Loucy (cell line): ENCODE measurements at regions not wholly inside any gene's neighbourhood (a gene's known extent, or its start where the extent isn't known, plus 50 kb on each side); places are given as distances from the start of the nearest gene placed in this dataset.

Source experiments
- H2AFZ ChIP-seq: fragments of 200-600 bp; sonication (generic); 2 replicates; pipeline ENCODE4 v1.6.0; 2016; ENCODE audit warnings: antibody characterized with exemption, mild to moderate bottlenecking, low read length, moderate library complexity
- H3F3A ChIP-seq: fragments of 200-600 bp; 2 replicates; pipeline ENCODE4 v1.6.0; 2016; ENCODE audit warnings: antibody characterized with exemption, low read depth, mild to moderate bottlenecking
- H3K27me3 ChIP-seq: fragments of 200-600 bp; sonication (generic); 2 replicates; pipeline ENCODE4 v1.6.1; 2014; ENCODE audit warnings: low read length, mild to moderate bottlenecking; ENCODE audit not compliant: insufficient read depth, poor library complexity, severe bottlenecking
- H3K36me3 ChIP-seq: fragments of 200-600 bp; sonication (generic); 2 replicates; pipeline ENCODE4 v1.6.1; 2016; ENCODE audit warnings: low read length; ENCODE audit not compliant: insufficient read depth
- H3K4me1 ChIP-seq: fragments of 200-600 bp; sonication (generic); 2 replicates; pipeline ENCODE4 v1.5.1; 2014; ENCODE audit warnings: low read length, mild to moderate bottlenecking; ENCODE audit not compliant: insufficient read depth, poor library complexity, severe bottlenecking
- H3K4me2 ChIP-seq: fragments of 200-600 bp; sonication (generic); 2 replicates; pipeline ENCODE4 v1.6.0; 2014; ENCODE audit warnings: antibody characterized with exemption, low read length, low read depth, mild to moderate bottlenecking; ENCODE audit not compliant: poor library complexity, severe bottlenecking
- H3K4me3 ChIP-seq: fragments of 200-600 bp; sonication (generic); 2 replicates; pipeline ENCODE4 v1.5.1; 2014; ENCODE audit warnings: low read length, mild to moderate bottlenecking, mixed read lengths; ENCODE audit not compliant: poor library complexity, severe bottlenecking
- H3K79me2 ChIP-seq: fragments of 200-600 bp; sonication (generic); 2 replicates; pipeline ENCODE4 v1.6.1; 2014; ENCODE audit warnings: low read length; ENCODE audit not compliant: insufficient read depth
- H3K9ac ChIP-seq: fragments of 200-600 bp; sonication (generic); 2 replicates; pipeline ENCODE4 v1.6.0; 2014; ENCODE audit warnings: mild to moderate bottlenecking, low read depth, low read length, moderate library complexity; ENCODE audit not compliant: poor library complexity, severe bottlenecking
- H3K9me2 ChIP-seq: fragments of 200-600 bp; sonication (generic); replicated peaks from 2 replicates; pipeline ENCODE4 v1.6.1; 2016; ENCODE audit warnings: low read depth, low read length, mixed read lengths
- H3K9me3 ChIP-seq: fragments of 200-600 bp; sonication (generic); 2 replicates; pipeline ENCODE4 v1.6.1; 2014; ENCODE audit warnings: mild to moderate bottlenecking, antibody characterized with exemption, low read length, low read depth; ENCODE audit not compliant: insufficient read depth
- H4K20me1 ChIP-seq: fragments of 200-600 bp; sonication (generic); 2 replicates; pipeline ENCODE4 v1.6.0; 2014; ENCODE audit warnings: antibody characterized with exemption, low read length, mild to moderate bottlenecking; ENCODE audit not compliant: insufficient read depth, poor library complexity, severe bottlenecking
- EZH2phosphoT487 ChIP-seq: fragments of 200-600 bp; IDR thresholded peaks from 2 replicates; pipeline ENCODE4 v1.6.1; 2018; ENCODE audit warnings: antibody characterized with exemption, mild to moderate bottlenecking, moderate library complexity, borderline replicate concordance
- TF ChIP-seq, protein P1 (sequence below): fragments of 200-600 bp; sonication (generic); conservative IDR thresholded peaks from 2 replicates; pipeline ENCODE4 v1.5.1; 2014; ENCODE audit warnings: mild to moderate bottlenecking, antibody characterized with exemption, low read length

- H3K27me3 ChIP-seq, result no peaks in the 10 kb centered on the region
- H3K9ac ChIP-seq, result no peak overlapping the region
- no peak overlapping the region for H3K4me3 ChIP-seq
- H3K9me3 ChIP-seq, result peaks cover 14% of the 10 kb centered on the region; the same call in 1 of the 2 replicates
- H2AFZ ChIP-seq, result no peak overlapping the region
- no peaks in the 10 kb centered on the region for H3K4me1 ChIP-seq
- no peaks in the 10 kb centered on the region for H3K36me3 ChIP-seq
- H3F3A ChIP-seq, result no peaks in the 10 kb centered on the region
- no peak overlapping the region for H3K4me2 ChIP-seq
- no peak for TF ChIP-seq EZH2phosphoT487
- TF ChIP-seq, protein P1, sequence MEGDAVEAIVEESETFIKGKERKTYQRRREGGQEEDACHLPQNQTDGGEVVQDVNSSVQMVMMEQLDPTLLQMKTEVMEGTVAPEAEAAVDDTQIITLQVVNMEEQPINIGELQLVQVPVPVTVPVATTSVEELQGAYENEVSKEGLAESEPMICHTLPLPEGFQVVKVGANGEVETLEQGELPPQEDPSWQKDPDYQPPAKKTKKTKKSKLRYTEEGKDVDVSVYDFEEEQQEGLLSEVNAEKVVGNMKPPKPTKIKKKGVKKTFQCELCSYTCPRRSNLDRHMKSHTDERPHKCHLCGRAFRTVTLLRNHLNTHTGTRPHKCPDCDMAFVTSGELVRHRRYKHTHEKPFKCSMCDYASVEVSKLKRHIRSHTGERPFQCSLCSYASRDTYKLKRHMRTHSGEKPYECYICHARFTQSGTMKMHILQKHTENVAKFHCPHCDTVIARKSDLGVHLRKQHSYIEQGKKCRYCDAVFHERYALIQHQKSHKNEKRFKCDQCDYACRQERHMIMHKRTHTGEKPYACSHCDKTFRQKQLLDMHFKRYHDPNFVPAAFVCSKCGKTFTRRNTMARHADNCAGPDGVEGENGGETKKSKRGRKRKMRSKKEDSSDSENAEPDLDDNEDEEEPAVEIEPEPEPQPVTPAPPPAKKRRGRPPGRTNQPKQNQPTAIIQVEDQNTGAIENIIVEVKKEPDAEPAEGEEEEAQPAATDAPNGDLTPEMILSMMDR, result no peak
- H4K20me1 ChIP-seq, result no peaks in the 10 kb centered on the region
- H3K79me2 ChIP-seq, result no peaks in the 10 kb centered on the region
- no peaks in the 10 kb centered on the region for H3K9me2 ChIP-seq
Observed at GRCh38 chr19:29288256-29288655, 75.3 kb upstream of the UQCRFS1 start.

DNA sequence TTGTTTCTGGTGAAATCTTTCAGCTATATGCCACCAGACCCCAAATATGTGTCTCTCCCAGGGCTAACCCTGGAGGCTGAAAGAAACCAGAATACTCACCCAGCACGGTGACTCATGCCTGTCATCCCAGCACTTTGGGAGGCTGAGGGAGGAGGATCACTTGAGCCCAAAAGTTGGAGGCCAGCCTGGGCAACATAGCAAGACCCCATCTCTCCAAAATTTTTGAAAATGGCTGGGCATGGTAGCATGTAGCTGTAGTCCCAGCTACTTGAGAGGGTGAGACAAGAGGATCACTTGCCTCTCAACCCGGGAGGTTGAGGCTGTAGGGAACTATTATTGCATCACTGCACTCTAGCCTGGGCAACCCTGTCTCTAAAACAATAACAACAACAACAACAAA lies 76.1 kb upstream of the UQCRFS1 start:
- Histone ChIP-seq H3K79me2 (no peaks in the 10 kb centered on the region), H3K9me2 (no peaks in the 10 kb centered on the region), H3K27me3 (no peaks in the 10 kb centered on the region), H3K4me2 (no peak overlapping the region), H3K9ac (no peak overlapping the region), H3K36me3 (no peaks in the 10 kb centered on the region), H3K4me1 (no peaks in the 10 kb centered on the region), H3K9me3 (peaks cover 14% of the 10 kb centered on the region; the same call in 1 of the 2 replicates), H2AFZ (no peak overlapping the region), H3F3A (no peaks in the 10 kb centered on the region), H3K4me3 (no peak overlapping the region), H4K20me1 (no peaks in the 10 kb centered on the region)
- no peak for TF ChIP-seq EZH2phosphoT487
- TF ChIP-seq, protein P1, result no peak

DNA sequence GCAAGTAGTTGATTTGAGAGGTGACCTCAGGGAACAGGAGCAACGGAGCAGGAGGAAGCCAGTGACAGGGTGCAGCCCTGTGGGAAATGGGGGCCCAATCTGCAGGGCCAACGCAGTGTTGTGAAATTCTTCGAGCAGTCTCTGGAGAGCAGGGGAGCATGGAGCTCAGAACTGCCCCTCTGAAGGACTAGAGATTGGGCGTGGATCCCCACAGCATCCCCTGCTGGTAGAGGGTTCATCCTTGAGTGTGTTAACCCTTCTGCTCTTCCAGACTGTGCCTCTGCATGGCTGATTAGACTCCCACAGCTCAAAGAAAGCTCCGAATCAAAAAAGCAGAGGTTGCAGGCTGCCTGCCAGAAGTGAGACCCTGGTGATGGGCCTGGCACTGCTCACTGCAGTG lies 77.9 kb upstream of the UQCRFS1 start:
- Histone ChIP-seq H3K4me2 (no peak overlapping the region), H3F3A (no peaks in the 10 kb centered on the region), H3K36me3 (no peaks in the 10 kb centered on the region), H4K20me1 (no peaks in the 10 kb centered on the region), H3K4me3 (no peak overlapping the region), H2AFZ (no peak overlapping the region), H3K9me3 (peaks cover 14% of the 10 kb centered on the region; the same call in 1 of the 2 replicates), H3K9ac (no peak overlapping the region), H3K9me2 (no peaks in the 10 kb centered on the region), H3K4me1 (no peaks in the 10 kb centered on the region), H3K27me3 (no peaks in the 10 kb centered on the region), H3K79me2 (no peaks in the 10 kb centered on the region)
- no peak for TF ChIP-seq EZH2phosphoT487
- TF ChIP-seq, protein P1, result no peak
